ENCODE measurements at regions not wholly inside any gene's neighbourhood (a gene's known extent, or its start where the extent isn't known, plus 50 kb on each side); places are given as distances from the start of the nearest gene placed in this dataset.

GRCh38 chr11:116657842-116658825 lies 114.7 kb downstream of the BUD13 start:
- Mint-ChIP-seq H3K9me3 (no peaks in the 10 kb centered on the region), H3K36me3 (ENCODE audit: low read depth) (no peaks in the 10 kb centered on the region), H3K27me3 (peaks cover 5% of the 10 kb centered on the region)

GRCh38 chr11:116656011-116656410 lies 116.8 kb downstream of the BUD13 start:
- no peaks in the 10 kb centered on the region for H3K4me1 Mint-ChIP-seq (ENCODE audit: low read depth)
- no peaks in the 10 kb centered on the region for H3K9me3 Mint-ChIP-seq
- H3K36me3 Mint-ChIP-seq (ENCODE audit: low read depth) = no peaks in the 10 kb centered on the region
- H3K27ac Mint-ChIP-seq = no peak overlapping the region
- no peak overlapping the region for H3K4me3 Mint-ChIP-seq
- intact Hi-C loops (cut with micrococcal nuclease) = no loop called here
- peaks cover 2% of the 10 kb centered on the region for H3K27me3 Mint-ChIP-seq

More at GRCh38 chr11:116657842-116658825, 114.7 kb downstream of the BUD13 start:
- no peak overlapping the region for H3K27ac Mint-ChIP-seq
- H3K4me1 Mint-ChIP-seq (ENCODE audit: low read depth) = no peaks in the 10 kb centered on the region
- H3K4me3 Mint-ChIP-seq = no peak overlapping the region
- intact Hi-C loops (cut with micrococcal nuclease) = no loop called here

GRCh38 chr11:116654526-116654925 lies 118.3 kb downstream of the BUD13 start:
- intact Hi-C loops (cut with micrococcal nuclease) = no loop called here
- no peak overlapping the region for H3K27ac Mint-ChIP-seq
- H3K4me3 Mint-ChIP-seq = no peak overlapping the region
- H3K9me3 Mint-ChIP-seq = no peaks in the 10 kb centered on the region
- H3K4me1 Mint-ChIP-seq (ENCODE audit: low read depth) = no peaks in the 10 kb centered on the region
- no peaks in the 10 kb centered on the region for H3K36me3 Mint-ChIP-seq (ENCODE audit: low read depth)
- H3K27me3 Mint-ChIP-seq = peaks cover 4% of the 10 kb centered on the region

GRCh38 chr11:116653206-116653605 lies 119.6 kb downstream of the BUD13 start:
- Mint-ChIP-seq H3K4me3 (no peak overlapping the region), H3K36me3 (ENCODE audit: low read depth) (no peaks in the 10 kb centered on the region), H3K9me3 (no peaks in the 10 kb centered on the region), H3K27ac (no peak overlapping the region), H3K4me1 (ENCODE audit: low read depth) (no peaks in the 10 kb centered on the region), H3K27me3 (peaks cover 4% of the 10 kb centered on the region)
- intact Hi-C loops (cut with micrococcal nuclease) = no loop called here

- Mint-ChIP-seq H3K4me1 (ENCODE audit: low read depth) (no peaks in the 10 kb centered on the region), H3K4me3 (no peak overlapping the region), H3K27me3 (peaks cover 4% of the 10 kb centered on the region), H3K36me3 (ENCODE audit: low read depth) (no peaks in the 10 kb centered on the region), H3K9me3 (no peaks in the 10 kb centered on the region), H3K27ac (no peak overlapping the region)
- intact Hi-C loops (cut with micrococcal nuclease) = no loop called here
Measured at GRCh38 chr11:116651737-116652237, 121.0 kb downstream of the BUD13 start.

- no peaks in the 10 kb centered on the region for H3K36me3 Mint-ChIP-seq (ENCODE audit: low read depth)
Measured at GRCh38 chr11:116651098-116651736, 121.6 kb downstream of the BUD13 start.

GRCh38 chr11:116650052-116650451 lies 122.7 kb downstream of the BUD13 start:
- Mint-ChIP-seq H3K27me3 (peaks cover 4% of the 10 kb centered on the region), H3K27ac (no peak overlapping the region), H3K36me3 (ENCODE audit: low read depth) (no peaks in the 10 kb centered on the region), H3K9me3 (no peaks in the 10 kb centered on the region), H3K4me1 (ENCODE audit: low read depth) (no peaks in the 10 kb centered on the region), H3K4me3 (no peak overlapping the region)
- intact Hi-C loops (cut with micrococcal nuclease) = no loop called here

More at GRCh38 chr11:116651098-116651736, 121.6 kb downstream of the BUD13 start:
- no peaks in the 10 kb centered on the region for H3K9me3 Mint-ChIP-seq
- H3K4me3 Mint-ChIP-seq = no peak overlapping the region
- no peaks in the 10 kb centered on the region for H3K4me1 Mint-ChIP-seq (ENCODE audit: low read depth)
- intact Hi-C loops (cut with micrococcal nuclease) = no loop called here
- H3K27me3 Mint-ChIP-seq = peaks cover 4% of the 10 kb centered on the region
- no peak overlapping the region for H3K27ac Mint-ChIP-seq

- H3K9me3 Mint-ChIP-seq = no peaks in the 10 kb centered on the region
- no peak overlapping the region for H3K4me3 Mint-ChIP-seq
- H3K27ac Mint-ChIP-seq = no peak overlapping the region
- H3K27me3 Mint-ChIP-seq = peaks cover 4% of the 10 kb centered on the region
- intact Hi-C loops (cut with micrococcal nuclease) = no loop called here
- H3K36me3 Mint-ChIP-seq (ENCODE audit: low read depth) = no peaks in the 10 kb centered on the region
- no peaks in the 10 kb centered on the region for H3K4me1 Mint-ChIP-seq (ENCODE audit: low read depth)
Measured at GRCh38 chr11:116649268-116649667, 123.5 kb downstream of the BUD13 start.

- Mint-ChIP-seq H3K27ac (no peak overlapping the region), H3K4me1 (ENCODE audit: low read depth) (no peaks in the 10 kb centered on the region), H3K36me3 (ENCODE audit: low read depth) (no peaks in the 10 kb centered on the region), H3K9me3 (no peaks in the 10 kb centered on the region), H3K4me3 (no peak overlapping the region), H3K27me3 (peaks cover 4% of the 10 kb centered on the region)
- intact Hi-C loops (cut with micrococcal nuclease) = no loop called here
Measured at GRCh38 chr11:116648247-116649174, 124.3 kb downstream of the BUD13 start.

- intact Hi-C loops (cut with micrococcal nuclease) = no loop called here
- Mint-ChIP-seq H3K4me3 (no peak overlapping the region), H3K27me3 (peaks cover 4% of the 10 kb centered on the region), H3K9me3 (no peaks in the 10 kb centered on the region), H3K27ac (no peak overlapping the region), H3K4me1 (ENCODE audit: low read depth) (no peaks in the 10 kb centered on the region), H3K36me3 (ENCODE audit: low read depth) (no peaks in the 10 kb centered on the region)
Measured at GRCh38 chr11:116647305-116648080, 125.3 kb downstream of the BUD13 start.

GRCh38 chr11:116646191-116646590 lies 126.6 kb downstream of the BUD13 start:
- no peak overlapping the region for H3K4me3 Mint-ChIP-seq
- intact Hi-C loops (cut with micrococcal nuclease) = no loop called here
- no peak overlapping the region for H3K27ac Mint-ChIP-seq
- H3K36me3 Mint-ChIP-seq (ENCODE audit: low read depth) = no peaks in the 10 kb centered on the region
- no peaks in the 10 kb centered on the region for H3K9me3 Mint-ChIP-seq
- H3K27me3 Mint-ChIP-seq = peaks cover 3% of the 10 kb centered on the region
- no peaks in the 10 kb centered on the region for H3K4me1 Mint-ChIP-seq (ENCODE audit: low read depth)

GRCh38 chr11:116644941-116645305 lies 127.9 kb downstream of the BUD13 start:
- H3K4me1 Mint-ChIP-seq (ENCODE audit: low read depth) = no peaks in the 10 kb centered on the region
- intact Hi-C loops (cut with micrococcal nuclease) = no loop called here
- H3K27me3 Mint-ChIP-seq = no peaks in the 10 kb centered on the region
- no peak overlapping the region for H3K27ac Mint-ChIP-seq
- no peaks in the 10 kb centered on the region for H3K36me3 Mint-ChIP-seq (ENCODE audit: low read depth)
- no peaks in the 10 kb centered on the region for H3K9me3 Mint-ChIP-seq
- no peak overlapping the region for H3K4me3 Mint-ChIP-seq
